OCI-LY3 (cell line): ENCODE measurements at regions not wholly inside any gene's neighbourhood (a gene's known extent, or its start where the extent isn't known, plus 50 kb on each side); places are given as distances from the start of the nearest gene placed in this dataset.

Experiments
- EZH2phosphoT487 ChIP-seq: fragments of 200-600 bp; shearing (Covaris generic); IDR thresholded peaks from 2 replicates; pipeline ENCODE4 v1.6.1; 2018; ENCODE audit warnings: antibody characterized with exemption, mixed run types, low read depth
- TF ChIP-seq, protein P1 (sequence below): fragments of 200-600, 300-600 bp; sonication (generic); IDR thresholded peaks from 2 replicates; pipeline ENCODE4 v1.5.1; 2014; ENCODE audit warnings: antibody characterized with exemption, low read length, low read depth

DNA sequence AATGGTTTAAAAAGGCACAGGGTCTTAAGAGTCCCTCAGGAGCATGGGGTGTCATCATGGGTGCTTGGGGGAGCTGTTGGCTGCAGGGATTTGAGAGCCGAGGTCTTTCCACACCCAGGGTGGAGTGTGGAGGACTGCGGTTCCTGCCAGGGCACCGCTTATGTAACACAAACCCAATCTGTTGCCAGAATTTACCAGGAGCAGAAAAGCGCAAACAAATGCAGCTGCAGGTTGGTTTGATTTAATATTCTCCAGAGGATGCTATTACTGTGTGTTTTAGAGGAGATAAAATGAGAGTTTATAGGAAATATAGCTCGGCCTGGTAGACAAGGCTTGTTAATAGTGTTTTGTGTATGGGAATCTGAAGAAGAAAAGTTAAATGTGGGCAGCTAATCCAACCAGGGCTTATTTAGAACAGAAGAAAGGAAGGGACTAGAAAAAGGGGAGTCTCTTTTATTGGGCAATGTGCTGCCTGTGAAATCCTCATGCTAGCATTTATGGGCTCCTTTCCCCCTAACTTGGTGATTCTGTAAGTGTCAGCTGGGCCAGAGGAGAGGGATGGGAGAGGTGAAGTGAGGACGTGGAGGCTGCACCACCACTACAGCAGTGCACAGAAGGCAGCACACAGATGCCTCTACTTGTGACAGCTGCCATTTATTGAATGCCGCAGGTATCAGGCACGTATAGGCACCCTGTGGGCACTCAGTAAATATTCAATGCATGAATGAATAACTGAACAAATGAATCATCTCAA, 174.7 kb downstream of the KATNIP start:
- TF ChIP-seq, protein P1, sequence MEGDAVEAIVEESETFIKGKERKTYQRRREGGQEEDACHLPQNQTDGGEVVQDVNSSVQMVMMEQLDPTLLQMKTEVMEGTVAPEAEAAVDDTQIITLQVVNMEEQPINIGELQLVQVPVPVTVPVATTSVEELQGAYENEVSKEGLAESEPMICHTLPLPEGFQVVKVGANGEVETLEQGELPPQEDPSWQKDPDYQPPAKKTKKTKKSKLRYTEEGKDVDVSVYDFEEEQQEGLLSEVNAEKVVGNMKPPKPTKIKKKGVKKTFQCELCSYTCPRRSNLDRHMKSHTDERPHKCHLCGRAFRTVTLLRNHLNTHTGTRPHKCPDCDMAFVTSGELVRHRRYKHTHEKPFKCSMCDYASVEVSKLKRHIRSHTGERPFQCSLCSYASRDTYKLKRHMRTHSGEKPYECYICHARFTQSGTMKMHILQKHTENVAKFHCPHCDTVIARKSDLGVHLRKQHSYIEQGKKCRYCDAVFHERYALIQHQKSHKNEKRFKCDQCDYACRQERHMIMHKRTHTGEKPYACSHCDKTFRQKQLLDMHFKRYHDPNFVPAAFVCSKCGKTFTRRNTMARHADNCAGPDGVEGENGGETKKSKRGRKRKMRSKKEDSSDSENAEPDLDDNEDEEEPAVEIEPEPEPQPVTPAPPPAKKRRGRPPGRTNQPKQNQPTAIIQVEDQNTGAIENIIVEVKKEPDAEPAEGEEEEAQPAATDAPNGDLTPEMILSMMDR = no peak
- TF ChIP-seq EZH2phosphoT487 = no peak
